HepG2 (cell line): ENCODE measurements at regions not wholly inside any gene's neighbourhood (a gene's known extent, or its start where the extent isn't known, plus 50 kb on each side); places are given as distances from the start of the nearest gene placed in this dataset.

Experiments used
- ATAC-seq: fragments of 200-7000 bp; cut with Tn5 transposase; 3 replicates; pipeline ENCODE4 v1.9.1; 2020; ENCODE audit warnings: mild to moderate bottlenecking, moderate library complexity
- BruUV-seq: library from RNA; stranded (reverse); fragments of 400-500 nt; replicated peaks from 2 replicates; lab custom pipeline; 2021; lab: Mats Ljungman, UMichigan
- CTCF ChIA-PET: fragments of 300-600 bp; formaldehyde crosslinking; extraction: SDS; loops from one replicate; lab custom pipeline; 2021; ENCODE audit warnings: low total read pairs, inconsistent platforms, low intra/inter-chr PET ratio; lab: Yijun Ruan, JAX
- POLR2A ChIA-PET: fragments of 350-600 bp; sonication (Branson Sonifier 250); formaldehyde crosslinking; loops from one replicate; lab custom pipeline; 2020; ENCODE audit warnings: antibody characterized with exemption, inconsistent platforms; lab: Yijun Ruan, JAX
- DNase-seq: peaks from one replicate; pipeline ENCODE4 v3.0.0-alpha.2; 2015; ENCODE audit warnings: low spot score
- FAIRE-seq: peaks from 3 replicates; lab custom pipeline; 2011; peaks lifted over from hg19 to GRCh38; lab: Jason Lieb, UNC
- H2AFZ ChIP-seq: one replicate; pipeline ENCODE4 v1.6.1; 2011; ENCODE audit warnings: low read length, inconsistent platforms
- H3K27ac ChIP-seq: fragments of 300-600 bp; 3 replicates; pipeline ENCODE4 v1.8.0; 2011; ENCODE audit warnings: mixed run types, mild to moderate bottlenecking, mixed read lengths, low read length, inconsistent platforms; ENCODE audit not compliant: insufficient read depth; ENCODE audit errors: extremely low read length
- H3K27me3 ChIP-seq, 2 experiments: fragments of 200-600 bp in 1 of 2; 2 replicates in 1 of 2; 3 replicates in 1 of 2; pipeline versions ENCODE4 v1.6.0 to v1.8.0; 2011; ENCODE audit warnings: low read length in 2 of 2, mild to moderate bottlenecking in 2 of 2, moderate library complexity in 2 of 2, inconsistent platforms in 1 of 2; ENCODE audit not compliant: insufficient read depth in 2 of 2, control insufficient read depth in 1 of 2
- H3K36me3 ChIP-seq, 2 experiments: fragments of 200-600 bp in 1 of 2; replicated peaks in 1 of 2; 2 replicates in 1 of 2; 3 replicates in 1 of 2; pipeline versions ENCODE4 v1.5.1 to v1.8.0; 2011; ENCODE audit warnings: low read length in 2 of 2, inconsistent platforms in 1 of 2; ENCODE audit not compliant: insufficient read depth in 2 of 2, control insufficient read depth in 1 of 2
- H3K4me1 ChIP-seq: 2 replicates; pipeline ENCODE4 v1.5.1; 2012; ENCODE audit warnings: low read length, inconsistent platforms; ENCODE audit not compliant: insufficient read depth
- H3K4me2 ChIP-seq: 2 replicates; pipeline ENCODE4 v1.6.0; 2011; ENCODE audit warnings: low read depth, low read length, inconsistent platforms
- H3K4me3 ChIP-seq, 3 experiments: fragments of 200-600 bp in 1 of 3; sonication (generic), shearing (Covaris generic) in 1 of 3; replicated peaks in 1 of 3; 2 replicates each; pipeline ENCODE4 v1.5.1; 2011 to 2016; ENCODE audit warnings: low read length in 3 of 3, inconsistent platforms in 2 of 3, low read depth in 2 of 3, mild to moderate bottlenecking in 2 of 3, control low read depth in 1 of 3, mixed read lengths in 1 of 3; ENCODE audit not compliant: insufficient read depth in 1 of 3
- H3K79me2 ChIP-seq: one replicate; pipeline ENCODE4 v1.6.1; 2011; ENCODE audit warnings: low read length, inconsistent platforms; ENCODE audit not compliant: insufficient read depth
- H3K9ac ChIP-seq: 2 replicates; pipeline ENCODE4 v1.6.0; 2011; ENCODE audit warnings: mild to moderate bottlenecking, low read depth, low read length, inconsistent platforms; ENCODE audit not compliant: insufficient read depth
- H3K9me3 ChIP-seq: 2 replicates; pipeline ENCODE4 v1.5.1; 2012; ENCODE audit warnings: mild to moderate bottlenecking, low read length
- H4K20me1 ChIP-seq: 2 replicates; pipeline ENCODE4 v1.6.0; 2011; ENCODE audit warnings: inconsistent platforms, mild to moderate bottlenecking, low read length, moderate library complexity; ENCODE audit not compliant: insufficient read depth
- ATAD3A ChIP-seq: sonication (generic); formaldehyde crosslinking; IDR thresholded peaks from 2 replicates; pipeline ENCODE4 v1.4.0; 2020; ENCODE audit warnings: missing genetic modification reagents
- GZF1 ChIP-seq: sonication (generic); formaldehyde crosslinking; IDR thresholded peaks from 2 replicates; pipeline ENCODE4 v1.5.1; 2020; ENCODE audit warnings: mild to moderate bottlenecking, missing genetic modification reagents
- HHEX ChIP-seq: IDR thresholded peaks from 2 replicates; pipeline ENCODE4 v1.6.1; 2016; ENCODE audit warnings: control low read depth
- KAT8 ChIP-seq: IDR thresholded peaks from 2 replicates; pipeline ENCODE4 v1.6.1; 2016; ENCODE audit warnings: missing genetic modification reagents, missing compliant biosample characterization
- KDM3A ChIP-seq: IDR thresholded peaks from 2 replicates; pipeline ENCODE4 v1.6.1; 2018; ENCODE audit warnings: low read depth, missing compliant biosample characterization
- STAT5B ChIP-seq: sonication (generic); formaldehyde crosslinking; IDR thresholded peaks from 2 replicates; pipeline ENCODE4 v1.4.0; 2020; ENCODE audit warnings: missing genetic modification reagents
- ZNF34 ChIP-seq: sonication (generic); formaldehyde crosslinking; IDR thresholded peaks from 2 replicates; pipeline ENCODE4 v1.4.0; 2020; ENCODE audit warnings: mild to moderate bottlenecking, missing genetic modification reagents, borderline replicate concordance
- ZNF512 ChIP-seq: sonication (generic); formaldehyde crosslinking; IDR thresholded peaks from 2 replicates; pipeline ENCODE4 v1.4.0; 2020; ENCODE audit warnings: mild to moderate bottlenecking, missing genetic modification reagents
- ZNF670 ChIP-seq: sonication (generic); formaldehyde crosslinking; IDR thresholded peaks from 2 replicates; pipeline ENCODE4 v1.8.0; 2022; ENCODE audit warnings: mild to moderate bottlenecking, missing genetic modification reagents, borderline replicate concordance
- WGBS: methylation state at CpG from one replicate; pipeline ENCODE4 v1.1.6; 2017; ENCODE audit warnings: low lambda C conversion rate; 5-methylcytosine and 5-hydroxymethylcytosine counted together
- in situ Hi-C: cut with HindIII; loops from 2 replicates; pipeline ENCODE4 v1.10.0; 2017; ENCODE audit warnings: low pct_unique_long_range_greater_than_20kb; ENCODE audit not compliant: extremely low pct_ligation_motif_present
- intact Hi-C: fragments of 100-400 bp; cut with micrococcal nuclease; formaldehyde crosslinking; loops from one replicate; pipeline ENCODE4 v1.10.0; 2022; ENCODE audit not compliant: unreplicated experiment

GRCh38 chr5:61647672-61648071 is 315.6 kb downstream of the ZSWIM6 start:
- Histone ChIP-seq H2AFZ (no peak overlapping the region), H3K9me3 (no peaks in the 10 kb centered on the region), H3K9ac (no peak overlapping the region), H3K4me1 (no peaks in the 10 kb centered on the region), H4K20me1 (no peaks in the 10 kb centered on the region), H3K27me3 (peaks cover 0 to 16% of the 10 kb centered on the region in 2 experiments; a peak in 2 of 5 replicates), H3K79me2 (no peaks in the 10 kb centered on the region), H3K27ac (no peak overlapping the region), H3K4me3 (no peak overlapping the region)
- no TSS peak for BruUV-seq
- intact Hi-C loops = no loop called here
- in situ Hi-C loops = no loop called here
- no peak for ATAC-seq
- no peak for DNase-seq
- POLR2A ChIA-PET = no interaction called here
- WGBS = 9% methylated on average over 3 of the region's 6 CpGs
- TF ChIP-seq KDM3A = no peak
- TF ChIP-seq, all 625 proteins: peak for 0
- CTCF ChIA-PET = no interaction called here
- Histone ChIP-seq H3K4me2 (no peak overlapping the region), H3K36me3 (no peaks in the 10 kb centered on the region)
- no peak for FAIRE-seq

- no peaks in the 10 kb centered on the region for H4K20me1 ChIP-seq
- ChIA-PET CTCF (no interaction called here), POLR2A (no interaction called here)
- H3K9me3 ChIP-seq = no peaks in the 10 kb centered on the region
- in situ Hi-C loops (no loop called here), intact Hi-C loops (no loop called here)
- H3K9ac ChIP-seq = no peak overlapping the region
- no peak overlapping the region for H3K27ac ChIP-seq
- ATAC-seq (no peak), DNase-seq (no peak), FAIRE-seq (no peak)
- H3K79me2 ChIP-seq = no peaks in the 10 kb centered on the region
- TF ChIP-seq ZNF670 (CRISPR knock-in tag) (no peak), ZNF512 (no peak), ATAD3A (CRISPR knock-in tag) (no peak), HHEX (no peak), KAT8 (no peak), ZNF34 (no peak), STAT5B (CRISPR knock-in tag) (no peak), GZF1 (no peak)
- no TSS peak for BruUV-seq
- no peak overlapping the region for H3K4me3 ChIP-seq
- H3K4me1 ChIP-seq = no peaks in the 10 kb centered on the region
- H3K36me3 ChIP-seq = no peaks in the 10 kb centered on the region
- H3K4me2 ChIP-seq = no peak overlapping the region
- H2AFZ ChIP-seq = no peak overlapping the region
- WGBS = 20% methylated on average over 4 of the region's 4 CpGs
- peaks cover 0 to 16% of the 10 kb centered on the region in 2 experiments; a peak in 2 of 5 replicates for H3K27me3 ChIP-seq
Observed at GRCh38 chr5:61649231-61649630, 317.2 kb downstream of the ZSWIM6 start.
